GM12891 (cell line): ENCODE measurements at regions not wholly inside any gene's neighbourhood (a gene's known extent, or its start where the extent isn't known, plus 50 kb on each side); places are given as distances from the start of the nearest gene placed in this dataset.

Experiments
- DNase-seq: peaks from one replicate; pipeline ENCODE4 v3.0.0; 2011; ENCODE audit warnings: low spot score; ENCODE audit not compliant: insufficient read length
- FAIRE-seq: peaks from 2 replicates; lab custom pipeline; 2011; peaks lifted over from hg19 to GRCh38; lab: Jason Lieb, UNC
- PAX5 ChIP-seq: IDR thresholded peaks from 2 replicates; pipeline ENCODE4 v1.6.1; 2011; ENCODE audit warnings: low read length, moderate library complexity, mild to moderate bottlenecking; ENCODE audit not compliant: insufficient read depth, severe bottlenecking
- POLR2A ChIP-seq: IDR thresholded peaks from 2 replicates; pipeline ENCODE4 v1.6.1; 2011; ENCODE audit warnings: low read depth, low read length, control low read depth
- POLR2AphosphoS5 ChIP-seq: IDR thresholded peaks from 2 replicates; pipeline ENCODE4 v1.6.1; 2011; ENCODE audit warnings: low read depth, low read length, control low read depth
- POU2F2 ChIP-seq: IDR thresholded peaks from 2 replicates; pipeline ENCODE4 v1.6.1; 2011; ENCODE audit warnings: low read depth, mild to moderate bottlenecking, control low read depth, low read length, moderate library complexity
- SPI1 ChIP-seq: IDR thresholded peaks from 2 replicates; pipeline ENCODE4 v1.6.1; 2011; ENCODE audit warnings: low read depth, low read length, control low read depth
- TAF1 ChIP-seq: IDR thresholded peaks from 2 replicates; pipeline ENCODE4 v1.6.1; 2011; ENCODE audit warnings: low read depth, low read length, control low read depth

DNA sequence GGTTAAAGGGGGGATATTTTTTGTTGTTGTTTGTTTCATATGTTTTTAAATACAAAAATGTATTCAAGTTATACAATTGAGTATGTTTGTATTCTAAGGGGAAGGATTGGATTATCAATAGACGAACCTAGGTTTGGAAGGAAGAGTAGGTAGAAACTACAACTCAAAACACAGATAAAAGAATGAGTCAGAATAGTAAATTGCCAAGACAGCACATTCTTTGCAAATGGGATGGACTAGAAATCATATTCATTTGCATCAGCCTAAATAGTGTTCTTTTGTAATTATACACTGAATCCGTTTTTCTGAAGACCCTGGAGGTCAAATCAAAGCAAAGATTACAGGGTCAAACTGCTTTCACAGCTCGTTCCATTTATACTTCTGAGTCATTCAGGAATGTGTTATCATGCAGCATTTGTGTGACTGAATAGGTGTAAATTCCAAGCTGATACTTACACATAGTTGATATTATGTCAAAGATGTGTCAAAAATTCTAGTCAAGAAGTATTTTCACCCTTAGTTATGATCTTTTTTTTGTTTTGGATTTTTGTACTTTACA lies 273.3 kb upstream of the FAT4 start:
- TF ChIP-seq POLR2AphosphoS5 (no peak), PAX5 (no peak), SPI1 (no peak), TAF1 (no peak), POU2F2 (no peak), POLR2A (no peak)
- DNase-seq (no peak), FAIRE-seq (no peak)

DNA sequence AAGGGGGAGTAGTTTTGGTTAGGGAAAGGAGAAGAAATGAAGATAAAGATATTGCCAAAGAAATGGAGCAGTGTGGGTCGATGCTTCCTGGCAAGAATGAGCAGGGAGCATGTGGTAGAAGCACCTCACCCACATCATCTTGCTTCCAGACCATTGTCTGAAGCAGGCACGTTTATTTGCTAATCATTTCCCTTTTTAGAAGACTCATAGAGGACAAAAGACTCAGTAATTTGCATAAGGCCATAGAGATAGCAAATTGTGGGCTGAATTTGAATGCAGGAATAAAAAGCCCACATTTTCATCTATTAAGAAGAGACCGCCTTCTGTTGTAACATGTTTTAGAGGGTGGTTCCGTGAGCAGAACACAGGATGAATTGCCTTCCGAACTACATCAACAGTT lies 275.2 kb upstream of the FAT4 start:
- TF ChIP-seq POLR2A (no peak), POLR2AphosphoS5 (no peak), PAX5 (no peak), POU2F2 (no peak), SPI1 (no peak), TAF1 (no peak)
- FAIRE-seq (no peak), DNase-seq (no peak)

DNA sequence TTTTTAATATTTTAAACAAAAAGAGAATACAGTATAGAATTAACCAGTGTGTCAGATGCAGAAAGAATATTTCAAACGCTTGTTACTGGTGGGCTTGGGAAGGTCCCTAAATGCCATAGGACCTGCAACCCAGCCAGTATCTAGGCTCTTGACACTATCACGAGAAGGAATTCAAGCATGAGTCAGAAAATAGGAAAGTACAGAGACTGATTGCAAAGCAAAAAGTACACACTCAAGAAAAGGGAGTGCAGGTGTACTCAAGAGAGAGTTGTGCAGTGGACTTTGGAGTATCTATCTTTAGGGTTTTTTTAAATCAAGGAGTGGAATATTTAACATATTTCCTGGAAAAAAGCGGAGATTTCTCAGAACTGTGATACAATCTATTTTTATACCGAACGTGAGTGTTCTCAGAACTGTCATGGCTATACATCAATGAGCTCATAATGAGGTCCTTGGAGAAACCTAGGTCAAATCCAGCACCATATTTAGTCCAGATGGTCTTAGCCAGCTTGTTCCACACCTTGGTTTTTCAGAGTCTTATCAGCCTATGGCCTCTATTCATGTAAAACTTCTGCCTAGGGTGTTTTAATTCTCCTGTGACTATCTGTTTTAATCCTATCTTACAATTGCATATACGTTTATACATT lies 291.8 kb upstream of the FAT4 start:
- no peak for FAIRE-seq
- TF ChIP-seq POU2F2: no peak
- no peak for TF ChIP-seq SPI1
- no peak for TF ChIP-seq TAF1
- no peak for TF ChIP-seq POLR2A
- no peak for TF ChIP-seq POLR2AphosphoS5
- no peak for TF ChIP-seq PAX5
- DNase-seq: no peak

DNA sequence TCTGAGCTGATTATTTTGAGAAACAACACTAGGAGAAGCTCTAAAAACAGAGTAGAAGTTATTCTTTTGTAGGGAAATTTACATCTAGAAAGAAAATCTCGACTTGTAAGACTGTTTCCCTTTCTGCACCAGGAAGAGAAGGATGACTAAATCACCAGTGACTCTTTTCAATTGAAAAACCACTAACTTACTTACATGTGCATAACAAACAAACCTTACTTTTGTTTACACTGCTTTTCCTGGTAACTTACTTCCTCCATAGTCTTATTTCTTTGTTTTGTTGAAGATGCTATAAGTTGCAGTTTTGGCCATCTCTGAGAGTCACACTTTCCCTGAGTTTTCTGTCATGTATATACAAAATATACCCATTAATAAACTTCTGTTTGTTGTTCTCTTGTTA lies 293.6 kb upstream of the FAT4 start:
- DNase-seq: no peak
- no peak for FAIRE-seq
- TF ChIP-seq POLR2A (no peak), TAF1 (no peak), POU2F2 (no peak), POLR2AphosphoS5 (no peak), PAX5 (no peak), SPI1 (no peak)

DNA sequence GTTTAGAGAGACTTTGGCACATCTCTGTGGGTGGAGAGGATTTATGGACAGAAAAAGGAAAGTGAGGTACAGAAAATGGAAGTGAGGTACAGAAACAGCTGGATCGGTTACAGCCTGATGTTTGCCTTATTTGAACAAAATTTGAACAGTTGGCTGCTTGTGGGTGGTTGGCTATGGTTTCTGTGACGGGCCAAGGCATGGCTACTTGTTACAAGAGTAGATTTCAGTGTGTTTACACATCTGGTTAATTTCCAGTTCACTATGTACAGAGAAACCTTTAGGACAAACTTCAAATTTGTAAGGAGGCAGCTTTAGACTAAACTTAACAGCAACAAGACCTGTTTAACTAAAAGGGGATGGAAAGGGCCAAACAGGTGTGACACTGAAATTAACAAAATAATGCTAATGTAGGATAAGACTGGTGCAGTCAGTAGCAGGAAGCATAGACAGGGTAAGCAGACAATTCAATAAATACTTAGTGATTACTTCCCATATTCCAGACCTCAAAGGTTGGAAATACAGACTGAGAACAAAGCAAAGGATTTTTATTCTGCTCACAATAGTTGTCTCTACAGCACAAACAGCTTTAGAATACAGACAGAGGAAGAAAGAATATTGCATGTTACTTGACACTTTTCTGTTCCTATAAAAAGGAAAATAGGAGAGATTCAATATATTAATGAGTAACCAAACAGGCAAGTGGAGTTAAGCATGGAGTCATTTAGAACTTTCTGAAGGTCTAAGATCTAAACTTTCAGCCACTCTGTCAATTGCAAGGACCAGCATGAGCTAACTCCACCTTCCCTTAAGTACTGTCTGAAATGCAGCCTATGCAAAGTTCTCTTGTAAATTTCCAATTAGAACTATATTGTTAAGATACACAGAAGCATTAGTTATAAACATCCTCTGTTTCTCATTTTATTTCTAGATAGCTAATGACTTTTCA lies 294.4 kb upstream of the FAT4 start:
- no peak for TF ChIP-seq TAF1
- no peak for TF ChIP-seq POU2F2
- TF ChIP-seq POLR2A: no peak
- no peak for TF ChIP-seq SPI1
- TF ChIP-seq POLR2AphosphoS5: no peak
- no peak for TF ChIP-seq PAX5
- no peak for DNase-seq
- FAIRE-seq: no peak

DNA sequence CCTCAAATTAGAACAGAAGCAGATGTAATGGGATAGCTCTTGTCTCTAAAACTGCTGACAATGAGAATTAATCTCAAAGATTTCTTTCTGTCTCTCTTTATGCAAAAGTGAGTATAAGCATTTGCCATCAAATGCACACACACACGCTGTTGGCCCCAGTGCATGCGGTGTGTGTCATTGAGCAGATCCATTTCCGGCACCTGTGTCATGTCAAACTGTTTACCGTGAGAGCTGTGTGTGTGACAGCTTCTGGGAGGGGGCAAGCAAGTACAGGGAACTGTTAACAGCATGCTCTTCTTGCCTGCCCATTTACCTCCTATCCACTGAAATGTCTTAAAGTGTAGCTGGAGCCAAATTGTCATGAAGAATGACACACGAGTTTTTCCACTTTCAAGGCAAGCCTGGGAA lies 297.9 kb upstream of the FAT4 start:
- FAIRE-seq: no peak
- TF ChIP-seq POLR2AphosphoS5 (no peak), SPI1 (no peak), TAF1 (no peak), POLR2A (no peak), PAX5 (no peak), POU2F2 (no peak)
- no peak for DNase-seq

DNA sequence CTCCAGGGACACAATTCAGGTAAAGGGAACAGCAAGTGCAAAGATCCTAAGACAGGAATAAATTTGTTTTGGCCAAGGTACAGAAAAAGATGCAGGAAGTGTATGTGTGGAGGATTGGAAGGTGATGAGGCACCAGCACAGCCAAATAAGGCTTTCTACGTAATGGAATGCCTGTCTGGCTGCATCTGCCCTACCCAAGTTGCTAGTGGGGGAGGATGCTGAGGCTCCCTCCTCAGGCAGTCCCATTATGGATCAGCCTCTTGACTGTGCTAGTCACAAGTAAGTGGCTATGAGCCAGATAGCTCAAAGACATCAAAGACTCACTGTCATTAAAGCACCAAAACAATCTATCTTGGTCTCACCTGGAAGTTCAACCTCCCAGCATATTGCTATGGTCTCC lies 300.9 kb upstream of the FAT4 start:
- FAIRE-seq: no peak
- TF ChIP-seq PAX5 (no peak), TAF1 (no peak), POLR2AphosphoS5 (no peak), POLR2A (no peak), POU2F2 (no peak), SPI1 (no peak)
- no peak for DNase-seq

DNA sequence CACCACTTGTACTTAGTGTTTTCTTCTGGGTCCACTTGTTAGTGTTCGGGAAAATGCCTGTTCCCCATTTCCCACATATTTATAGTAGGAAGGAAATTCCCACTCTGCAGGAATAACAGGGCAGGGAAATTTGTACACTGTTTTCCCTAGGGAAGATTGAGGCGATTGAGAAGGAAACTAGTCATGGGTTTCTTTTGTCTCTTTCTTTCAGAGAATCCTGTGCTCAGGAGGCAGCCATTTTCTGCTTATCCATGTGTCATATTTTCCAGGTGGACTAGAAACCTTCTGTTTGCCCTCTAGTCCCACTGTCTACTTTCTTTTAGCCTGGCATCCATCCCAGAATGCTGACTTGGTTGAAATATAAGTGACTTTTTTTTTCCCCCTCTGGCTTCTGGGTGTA lies 299.1 kb upstream of the ANKRD50 start:
- no peak for FAIRE-seq
- DNase-seq: no peak
- TF ChIP-seq TAF1 (no peak), POLR2A (no peak), POU2F2 (no peak), SPI1 (no peak), POLR2AphosphoS5 (no peak), PAX5 (no peak)

DNA sequence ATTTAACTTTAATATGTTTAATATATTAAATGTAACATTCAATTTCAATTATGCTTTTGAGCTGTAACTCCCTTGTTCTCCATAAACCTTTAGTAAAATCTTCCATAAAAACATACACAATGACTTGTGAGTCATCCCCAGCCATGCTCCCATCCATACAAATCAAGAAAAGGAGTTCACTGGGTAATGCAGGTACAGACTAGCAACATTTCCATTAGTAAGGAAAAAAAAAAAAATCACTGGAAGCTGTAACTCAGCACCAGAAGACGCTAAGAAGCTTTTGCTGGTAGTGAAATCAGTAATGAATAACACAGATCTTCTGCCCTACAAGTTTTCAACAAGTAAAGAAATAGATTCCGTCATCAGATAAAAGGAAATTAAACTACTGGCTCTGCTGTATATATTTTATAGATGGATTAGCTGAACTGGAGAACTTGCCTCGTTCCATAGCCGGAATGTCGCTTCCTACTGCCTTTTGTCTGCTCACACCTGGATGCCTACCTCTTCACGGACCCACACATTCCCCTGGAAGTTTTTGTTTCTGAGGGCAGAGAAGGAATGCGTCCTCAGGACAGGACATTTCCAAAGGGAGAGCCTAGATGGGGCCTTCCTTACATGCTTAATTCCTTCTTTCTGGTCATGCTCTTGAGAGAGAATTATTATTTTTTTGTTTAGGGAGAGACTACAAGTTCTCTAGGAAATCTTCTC lies 298.4 kb upstream of the ANKRD50 start:
- DNase-seq (no peak), FAIRE-seq (no peak)
- TF ChIP-seq POLR2AphosphoS5 (no peak), POU2F2 (no peak)
